NCI-H2081 (cell line): ENCODE measurements at regions not wholly inside any gene's neighbourhood (a gene's known extent, or its start where the extent isn't known, plus 50 kb on each side); places are given as distances from the start of the nearest gene placed in this dataset.

Source experiments
- DNase-seq, 2 experiments: peaks; one replicate each; lab custom pipeline; 2025; lab: John Stamatoyannopoulos, UW

DNA sequence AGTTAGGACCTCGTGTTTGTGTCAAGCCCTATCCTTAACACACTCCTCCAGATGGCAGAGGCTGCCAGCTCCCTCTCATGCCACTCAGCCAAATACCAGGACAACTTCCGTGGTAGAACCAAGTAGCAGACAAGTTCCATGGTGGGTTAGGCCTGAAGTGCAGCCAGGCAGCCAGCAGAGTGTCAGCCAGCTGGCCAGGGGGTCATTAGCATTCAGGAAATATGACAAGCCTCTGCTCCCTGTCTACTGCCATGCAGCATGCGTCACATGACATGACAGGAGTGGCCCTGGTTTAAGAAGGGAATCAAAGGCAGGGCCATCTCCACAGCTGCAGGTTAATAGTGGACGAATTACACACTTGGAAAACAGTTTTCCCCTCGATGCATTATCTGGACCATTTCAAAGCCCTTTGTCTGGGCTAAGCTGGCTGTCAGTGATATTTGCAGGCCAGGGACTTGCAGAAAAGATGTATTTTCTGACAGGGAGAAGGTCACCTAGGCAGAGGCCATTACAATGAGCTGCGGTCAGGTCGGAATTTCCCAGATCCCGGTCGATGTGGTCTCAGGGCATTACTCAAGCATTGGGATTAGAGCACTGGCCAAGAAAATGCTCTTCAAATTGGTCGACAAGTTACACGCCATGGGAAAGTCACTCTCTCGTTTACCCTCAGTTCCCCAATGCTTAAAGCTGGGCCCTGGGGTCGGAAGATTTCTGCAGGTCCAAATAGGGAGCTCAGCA, 461.7 kb upstream of the CADM1 start:
- DNase-seq: peak in 1 of 2 experiments; percentile 44

DNA sequence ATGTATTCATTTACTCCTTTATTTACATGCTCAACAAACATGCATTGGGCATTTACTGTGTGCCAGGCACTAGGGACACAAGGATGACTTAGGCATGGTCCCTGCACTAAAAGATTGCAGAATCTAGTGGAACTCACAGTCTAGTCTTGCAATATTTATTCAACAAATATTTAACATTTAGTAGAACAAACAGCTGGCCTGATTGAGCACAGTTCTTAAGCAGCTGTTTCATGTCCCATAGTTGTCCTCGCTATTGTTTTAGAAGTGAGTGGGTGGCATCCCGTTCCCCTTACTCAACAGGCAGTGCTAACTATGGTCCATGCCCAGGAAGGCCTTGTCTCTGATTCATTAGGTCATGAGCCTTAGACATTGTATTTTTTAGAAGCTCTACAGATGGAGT, 459.9 kb upstream of the CADM1 start:
- DNase-seq: peak in 1 of 2 experiments; percentile 13

DNA sequence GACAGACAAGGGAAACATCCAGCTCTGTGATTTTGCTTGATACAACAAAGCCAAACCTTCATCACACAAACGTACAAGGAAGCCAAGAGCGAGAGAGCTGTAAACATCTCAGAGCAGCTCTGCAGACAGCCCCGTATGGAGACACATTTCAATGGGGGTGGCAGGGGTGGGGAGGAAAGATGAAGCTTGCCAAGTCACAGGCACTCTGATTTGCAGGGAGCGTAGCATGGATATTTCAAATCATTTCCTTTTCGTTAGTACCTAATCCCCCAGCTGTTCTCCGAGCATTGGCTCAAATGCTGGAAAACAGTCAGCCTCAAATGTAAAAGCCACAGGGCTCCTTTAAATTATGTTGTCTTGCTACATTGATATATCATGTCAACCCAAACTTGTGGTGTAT, 458.9 kb upstream of the CADM1 start:
- peak; percentile 47 to 73 for DNase-seq

- DNase-seq: peak; percentile 67 to 91
Observed at GRCh38 chr11:115961159-115962003, 457.2 kb upstream of the CADM1 start.

DNA sequence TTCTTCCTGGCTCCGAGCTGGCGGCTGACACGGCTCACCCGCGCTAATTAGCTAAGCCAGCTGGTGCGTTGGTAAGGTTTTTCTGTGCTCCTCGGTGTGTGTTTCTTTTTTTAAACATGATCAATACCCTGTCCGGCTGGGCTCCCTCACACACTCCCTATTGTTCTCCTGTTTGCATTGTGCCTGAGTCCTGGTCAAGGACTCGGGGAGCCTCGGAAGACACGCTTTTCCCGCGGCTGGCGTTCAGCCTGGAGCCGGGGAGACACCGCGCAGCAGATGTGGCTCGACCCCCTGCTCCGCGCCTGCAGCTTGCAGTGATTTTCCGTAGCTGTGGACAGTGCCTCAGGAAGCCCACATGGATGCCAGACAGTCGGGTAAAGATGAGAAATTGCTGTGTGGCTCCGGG, 454.9 kb upstream of the CADM1 start:
- DNase-seq: peak; percentile 78 to 95

- peak; percentile 8 to 63 for DNase-seq
Observed at GRCh38 chr11:115958089-115959000, 454.1 kb upstream of the CADM1 start.

- DNase-seq: no peak
Observed at GRCh38 chr11:115955803-115956202, 451.6 kb upstream of the CADM1 start.

DNA sequence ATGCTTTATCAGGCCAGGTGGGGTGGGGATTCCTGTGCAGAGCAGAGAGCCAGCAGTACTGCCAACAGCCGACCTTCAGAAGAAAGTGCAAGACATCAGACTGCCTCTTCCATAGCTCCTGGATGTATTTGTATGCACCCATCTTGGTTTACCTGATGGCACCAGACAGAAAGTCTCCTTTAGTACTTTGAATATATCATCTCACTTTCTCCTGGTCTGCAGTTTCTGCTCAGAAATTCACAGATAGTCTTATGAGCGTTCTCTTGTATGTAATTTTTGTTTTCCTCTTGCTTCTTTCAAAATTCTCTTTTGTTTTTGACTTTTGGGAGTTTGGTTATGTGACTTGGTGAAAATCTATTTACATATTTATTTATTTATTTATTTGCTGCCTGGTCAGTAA, 446.4 kb upstream of the CADM1 start:
- no peak for DNase-seq

- no peak for DNase-seq
Observed at GRCh38 chr11:115944596-115944995, 440.4 kb upstream of the CADM1 start.

DNA sequence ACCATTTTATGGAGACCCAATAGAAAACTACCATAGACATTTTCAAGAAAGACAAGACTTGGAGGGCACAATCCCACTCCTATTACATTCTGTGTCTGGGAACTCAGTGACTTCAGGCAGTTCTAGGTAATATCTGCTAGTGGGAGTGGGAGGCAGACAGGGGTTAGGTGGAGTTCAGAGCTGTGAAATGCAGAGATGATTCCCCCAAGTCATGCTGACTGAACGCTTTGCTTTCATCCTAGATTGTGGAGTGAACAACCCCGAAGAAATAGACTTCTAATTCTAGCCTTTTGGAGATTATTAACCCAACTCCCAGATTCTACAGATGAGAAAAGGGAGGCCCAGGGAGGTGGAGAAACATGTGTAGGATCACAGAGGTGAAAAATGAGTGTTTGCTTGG, 437.8 kb upstream of the CADM1 start:
- no peak for DNase-seq

DNA sequence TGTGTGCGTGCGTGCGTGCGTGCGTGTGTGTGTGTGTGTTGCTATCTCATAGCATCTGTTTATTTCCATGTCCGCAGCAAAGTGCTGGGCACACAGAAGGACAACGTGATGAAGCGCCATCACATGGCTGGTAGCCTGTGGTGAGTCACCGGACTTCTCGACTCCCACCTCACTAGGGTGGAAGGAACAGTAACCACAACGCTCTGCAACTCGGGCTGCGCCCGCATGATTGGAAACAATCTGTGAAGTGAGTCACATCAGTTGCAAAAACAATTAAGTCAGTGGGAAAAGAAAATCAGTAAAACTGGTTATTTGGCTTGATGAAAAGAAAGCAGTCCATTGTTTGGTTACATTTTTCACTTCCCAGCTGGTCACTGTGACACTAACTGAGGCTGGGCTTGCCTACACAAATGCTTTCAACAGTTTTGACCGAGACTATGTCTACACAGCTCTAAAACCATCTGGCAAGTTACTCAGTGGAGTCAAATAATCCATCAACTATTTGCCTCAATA, 437.3 kb upstream of the CADM1 start:
- no peak for DNase-seq

- no peak for DNase-seq
Observed at GRCh38 chr11:115941044-115941443, 436.8 kb upstream of the CADM1 start.

- DNase-seq: peak; percentile 79 to 92
Observed at GRCh38 chr11:115939731-115940421, 435.7 kb upstream of the CADM1 start.

- peak in 1 of 2 experiments; percentile 47 for DNase-seq
Observed at GRCh38 chr11:115939104-115939730, 435.0 kb upstream of the CADM1 start.

GRCh38 chr11:115933564-115933963, 429.3 kb upstream of the CADM1 start:
- DNase-seq: no peak

GRCh38 chr11:115931548-115932083, 427.4 kb upstream of the CADM1 start:
- no peak for DNase-seq

DNA sequence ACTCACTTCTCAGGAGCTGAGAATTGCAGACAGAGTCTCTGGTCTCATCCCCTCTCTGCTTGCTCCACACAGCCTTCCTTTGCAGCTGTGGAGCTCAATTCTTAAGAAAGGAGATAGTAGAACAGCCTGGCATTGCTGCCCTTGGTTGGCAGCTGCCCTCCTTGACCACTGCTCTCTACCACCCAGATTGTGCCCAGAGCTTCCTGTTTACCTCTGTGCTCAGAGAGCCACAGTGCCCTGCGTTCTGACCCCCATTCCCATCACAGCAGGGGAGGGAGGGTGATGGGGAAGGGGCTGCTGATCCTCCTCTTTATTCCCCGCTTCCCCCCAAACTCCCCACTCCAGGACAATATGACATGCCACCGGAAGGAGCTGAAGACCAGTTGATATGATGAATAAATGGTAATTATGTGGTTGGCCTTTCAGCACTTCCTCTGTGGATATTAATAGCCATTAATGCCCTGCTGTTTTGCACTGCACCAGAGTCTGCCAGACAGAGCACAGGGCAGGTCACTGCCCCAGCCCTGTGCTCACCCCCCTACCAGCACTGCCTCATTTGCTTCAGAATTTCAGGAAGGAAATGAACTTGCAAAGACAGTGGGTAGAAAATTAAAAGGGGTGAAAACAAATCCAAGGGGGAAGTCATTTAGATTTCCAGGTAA, 426.8 kb upstream of the CADM1 start:
- peak in 1 of 2 experiments; percentile 18 for DNase-seq

- peak; percentile 55 to 87 for DNase-seq
Observed at GRCh38 chr11:115930291-115930690, 426.1 kb upstream of the CADM1 start.

GRCh38 chr11:115929618-115930129, 425.5 kb upstream of the CADM1 start:
- DNase-seq: peak in 1 of 2 experiments; percentile 9

GRCh38 chr11:115928811-115929210, 424.6 kb upstream of the CADM1 start:
- no peak for DNase-seq
